K562 (cell line): ENCODE measurements at regions not wholly inside any gene's neighbourhood (a gene's known extent, or its start where the extent isn't known, plus 50 kb on each side); places are given as distances from the start of the nearest gene placed in this dataset.

ENCODE experiments used
- CREM ChIP-seq: IDR thresholded peaks from 2 replicates; pipeline ENCODE4 v1.6.1; 2014; ENCODE audit warnings: antibody characterized with exemption, low read depth
- GATAD2B ChIP-seq: fragments of 450-650 bp; IDR thresholded peaks from 2 replicates; pipeline ENCODE4 v1.6.1; 2017; ENCODE audit warnings: mild to moderate bottlenecking, borderline replicate concordance
- NFIX ChIP-seq: fragments of 250-450 bp; sonication (Bioruptor Pico); IDR thresholded peaks from 2 replicates; pipeline ENCODE4 v1.4.0; 2020; ENCODE audit warnings: low read depth, mild to moderate bottlenecking, moderate library complexity
- NFYB ChIP-seq: IDR thresholded peaks from 2 replicates; pipeline ENCODE4 v1.6.1; 2011; ENCODE audit warnings: mild to moderate bottlenecking, moderate library complexity; ENCODE audit not compliant: insufficient read length; ENCODE audit errors: extremely low read depth
- POLR2AphosphoS5 ChIP-seq: IDR thresholded peaks from 2 replicates; pipeline ENCODE4 v1.6.1; 2011; ENCODE audit warnings: mild to moderate bottlenecking, low read depth, low read length, moderate library complexity; ENCODE audit not compliant: control insufficient read depth, insufficient read depth
- RAD21 ChIP-seq, 2 experiments: fragments of 250-450 bp in 1 of 2; fragments of 450-650 bp in 1 of 2; sonication (Bioruptor Pico) in 1 of 2; formaldehyde crosslinking in 1 of 2; IDR thresholded peaks in 1 of 2; conservative IDR thresholded peaks in 1 of 2; 2 replicates each; pipeline versions ENCODE4 v1.4.0 to v1.8.0; 2020 to 2022; ENCODE audit warnings: mild to moderate bottlenecking in 2 of 2, moderate library complexity in 1 of 2
- ZNF121 ChIP-seq: sonication (generic); formaldehyde crosslinking; conservative IDR thresholded peaks from 2 replicates; pipeline ENCODE4 v1.8.0; 2022; ENCODE audit warnings: missing genetic modification reagents
- ZNF224 ChIP-seq: sonication (generic); formaldehyde crosslinking; IDR thresholded peaks from 2 replicates; pipeline ENCODE4 v1.8.0; 2022; ENCODE audit warnings: mild to moderate bottlenecking, missing genetic modification reagents
- ZNF668 ChIP-seq: fragments of 250-450 bp; sonication (Bioruptor Pico); IDR thresholded peaks from 2 replicates; pipeline ENCODE4 v1.8.0; 2022; ENCODE audit warnings: mild to moderate bottlenecking, inconsistent platforms
- TF ChIP-seq, protein P1 (sequence below), 3 experiments: IDR thresholded peaks in 2 of 3; conservative IDR thresholded peaks in 1 of 3; 2 replicates each; pipeline ENCODE4 v1.5.1; 2011 to 2012; ENCODE audit warnings: low read length in 3 of 3, mild to moderate bottlenecking in 3 of 3, control low read depth in 2 of 3, improper control_type of control experiment in 1 of 3, inconsistent platforms in 1 of 3, low read depth in 1 of 3, mixed read lengths in 1 of 3, moderate library complexity in 1 of 3; ENCODE audit not compliant: insufficient read depth in 2 of 3

DNA sequence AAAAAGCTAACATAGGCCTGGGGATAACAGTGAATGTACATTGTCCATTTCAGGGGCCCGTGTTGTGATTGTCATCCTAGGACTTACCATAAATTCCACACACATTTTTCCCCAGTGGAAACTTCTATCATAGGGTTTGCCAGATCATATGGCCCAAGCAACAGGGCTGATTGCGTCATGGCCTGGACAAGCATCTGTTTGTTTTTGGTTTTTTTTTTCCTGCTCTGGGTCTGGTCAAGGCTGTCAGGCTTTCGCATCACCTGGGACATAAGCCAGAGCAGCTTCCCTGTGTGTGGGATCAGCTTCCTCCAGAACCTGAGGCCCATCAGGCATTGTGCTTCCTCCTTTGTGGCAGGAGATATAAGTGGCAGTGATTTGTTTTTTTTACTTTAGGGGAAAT lies 598.5 kb upstream of the USP24 start:
- no peak for TF ChIP-seq ZNF121 (CRISPR knock-in tag)
- no peak for TF ChIP-seq CREM
- TF ChIP-seq RAD21 (CRISPR knock-in tag; conservative IDR thresholded peaks at IDR 0.05 in 1 of 2, IDR thresholded peaks at IDR 0.05 in 1 of 2), result no peak
- TF ChIP-seq POLR2AphosphoS5, result no peak
- TF ChIP-seq NFYB, result no peak
- no peak for TF ChIP-seq ZNF224
- TF ChIP-seq ZNF668 (CRISPR knock-in tag), result no peak
- TF ChIP-seq NFIX (CRISPR knock-in tag), result no peak
- no peak for TF ChIP-seq GATAD2B
- TF ChIP-seq, protein P1, sequence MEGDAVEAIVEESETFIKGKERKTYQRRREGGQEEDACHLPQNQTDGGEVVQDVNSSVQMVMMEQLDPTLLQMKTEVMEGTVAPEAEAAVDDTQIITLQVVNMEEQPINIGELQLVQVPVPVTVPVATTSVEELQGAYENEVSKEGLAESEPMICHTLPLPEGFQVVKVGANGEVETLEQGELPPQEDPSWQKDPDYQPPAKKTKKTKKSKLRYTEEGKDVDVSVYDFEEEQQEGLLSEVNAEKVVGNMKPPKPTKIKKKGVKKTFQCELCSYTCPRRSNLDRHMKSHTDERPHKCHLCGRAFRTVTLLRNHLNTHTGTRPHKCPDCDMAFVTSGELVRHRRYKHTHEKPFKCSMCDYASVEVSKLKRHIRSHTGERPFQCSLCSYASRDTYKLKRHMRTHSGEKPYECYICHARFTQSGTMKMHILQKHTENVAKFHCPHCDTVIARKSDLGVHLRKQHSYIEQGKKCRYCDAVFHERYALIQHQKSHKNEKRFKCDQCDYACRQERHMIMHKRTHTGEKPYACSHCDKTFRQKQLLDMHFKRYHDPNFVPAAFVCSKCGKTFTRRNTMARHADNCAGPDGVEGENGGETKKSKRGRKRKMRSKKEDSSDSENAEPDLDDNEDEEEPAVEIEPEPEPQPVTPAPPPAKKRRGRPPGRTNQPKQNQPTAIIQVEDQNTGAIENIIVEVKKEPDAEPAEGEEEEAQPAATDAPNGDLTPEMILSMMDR (IDR thresholded peaks at IDR 0.05 in 2 of 3, conservative IDR thresholded peaks at IDR 0.05 in 1 of 3; ENCODE audit: insufficient read depth in 2 of 3, low read depth in 1 of 3, low read length in 3 of 3), result no peak
